GM21526 (cell line): ENCODE measurements at regions not wholly inside any gene's neighbourhood (a gene's known extent, or its start where the extent isn't known, plus 50 kb on each side); places are given as distances from the start of the nearest gene placed in this dataset.

Experiments used
- ATAC-seq: cut with Tn5 transposase; IDR thresholded peaks from one replicate; pipeline ENCODE4 v1.9.1; 2021; ENCODE audit warnings: moderate library complexity; ENCODE audit not compliant: unreplicated experiment, low FRiP score

DNA sequence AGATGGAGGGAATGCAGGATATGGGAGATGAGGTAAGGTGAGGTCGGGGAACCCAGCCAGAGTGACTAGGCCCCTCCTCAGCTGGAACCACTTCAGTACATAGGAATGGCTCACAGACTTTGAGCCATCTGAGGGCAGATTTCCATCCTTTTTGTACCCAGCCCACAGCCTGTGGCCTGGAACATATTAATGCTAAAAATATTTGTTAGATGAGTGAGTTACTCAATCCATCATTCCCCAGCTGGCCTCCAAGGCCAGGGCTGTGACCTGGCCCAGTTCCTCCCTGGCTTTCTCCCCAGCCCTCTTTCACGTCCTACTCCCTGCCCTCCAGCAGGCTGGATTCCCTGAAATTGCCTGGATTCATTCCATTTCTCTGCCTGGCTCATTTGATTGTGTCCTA is 57.2 kb upstream of the PRDM11 start:
- ATAC-seq, result no peak

DNA sequence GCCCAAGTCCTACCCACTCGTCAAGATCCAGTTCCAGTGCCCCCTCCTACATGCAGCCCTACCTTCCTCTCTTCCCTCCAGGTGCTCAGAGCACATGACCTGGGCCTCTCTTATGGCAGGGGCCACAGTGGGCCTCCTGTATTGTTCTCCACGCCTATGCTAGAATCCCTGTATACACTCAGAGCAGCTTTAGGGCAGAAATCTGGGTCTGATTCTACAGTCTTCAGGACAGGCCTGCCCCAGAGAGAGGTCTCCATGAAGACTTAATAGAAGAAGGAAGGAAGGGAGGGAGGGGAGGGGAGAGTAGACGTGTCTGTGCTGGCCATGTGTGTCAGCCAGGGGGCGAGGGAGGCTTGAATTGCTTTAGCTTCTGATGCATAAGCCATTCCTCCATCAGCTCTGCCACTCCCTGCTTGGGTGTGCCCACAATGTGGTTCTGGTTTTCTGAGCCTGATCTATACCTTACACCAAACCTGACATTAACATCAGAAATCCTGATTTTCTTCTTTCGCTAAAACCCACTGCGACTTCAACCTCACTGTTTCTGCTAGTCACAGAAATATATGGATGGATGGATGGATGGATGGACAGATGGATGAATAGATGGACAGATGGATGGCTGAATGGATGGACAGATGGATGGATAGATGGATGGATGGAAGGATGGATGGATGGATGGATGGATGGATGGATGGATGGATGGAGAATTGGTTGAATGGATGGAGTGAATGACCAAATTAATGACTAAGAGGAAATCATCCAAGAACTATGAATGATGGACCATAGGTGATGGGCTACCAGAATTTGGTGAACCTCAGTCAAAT is 56.6 kb upstream of the PRDM11 start:
- ATAC-seq, result no peak

DNA sequence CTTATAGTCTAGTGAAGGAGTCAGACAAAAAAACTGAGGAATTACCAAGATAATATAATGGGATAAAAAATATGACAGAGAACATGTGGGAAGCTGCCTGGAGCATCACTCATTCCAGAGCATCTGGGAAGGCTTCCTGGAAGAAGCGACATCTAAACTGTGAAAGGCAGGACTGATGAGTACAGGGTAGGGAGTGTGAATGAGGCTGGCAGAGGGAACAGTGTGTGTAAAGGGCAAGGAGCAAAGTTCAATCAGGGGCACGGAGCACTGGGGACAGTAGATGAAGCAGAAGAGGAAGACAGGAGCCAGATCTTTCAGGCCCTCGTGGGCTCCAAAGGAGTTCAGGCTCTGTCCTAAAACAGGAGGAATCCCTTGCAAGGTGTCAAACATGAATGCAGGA is 55.8 kb upstream of the PRDM11 start:
- ATAC-seq, result no peak

DNA sequence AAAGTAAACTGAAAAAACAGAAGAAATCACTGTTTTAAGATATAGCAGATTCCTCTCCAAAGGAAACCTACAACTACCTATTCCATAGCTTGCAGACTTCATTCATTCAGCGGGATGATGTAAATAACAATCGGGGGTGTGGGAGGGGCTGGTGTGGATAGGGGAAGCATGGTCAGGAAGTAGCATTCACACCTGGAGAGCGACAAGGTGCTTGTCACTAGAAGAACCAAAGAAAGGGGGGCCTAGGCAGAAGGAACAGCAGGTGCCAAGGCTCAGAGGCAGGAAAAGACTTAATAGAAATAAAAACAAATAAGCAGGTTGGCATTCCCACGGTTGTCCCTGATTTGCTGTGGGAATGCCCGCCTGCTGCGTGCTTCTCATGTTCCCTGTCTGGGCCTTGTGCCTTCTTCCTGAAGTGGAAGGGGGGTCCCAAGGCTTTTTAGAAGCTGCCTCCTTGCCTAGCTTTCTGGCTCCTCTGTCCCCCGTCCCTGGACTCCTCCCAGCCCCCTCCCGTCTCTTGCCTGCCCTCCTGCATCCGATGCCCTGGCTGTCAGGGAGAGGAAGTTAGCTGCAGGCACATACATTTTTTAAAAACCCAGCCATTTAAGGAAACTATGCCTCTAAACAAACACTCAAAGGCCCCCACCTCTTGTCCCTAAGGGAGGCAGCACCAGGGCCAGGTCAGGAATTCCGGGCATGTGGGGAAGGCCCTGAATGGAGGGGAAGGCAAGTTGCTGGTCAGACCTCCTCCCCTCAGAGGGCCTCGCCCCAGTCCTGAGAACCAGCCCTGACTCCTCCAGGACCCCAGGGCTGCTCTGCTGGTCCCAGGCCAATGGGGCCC is 54.7 kb upstream of the PRDM11 start:
- ATAC-seq, result no peak

DNA sequence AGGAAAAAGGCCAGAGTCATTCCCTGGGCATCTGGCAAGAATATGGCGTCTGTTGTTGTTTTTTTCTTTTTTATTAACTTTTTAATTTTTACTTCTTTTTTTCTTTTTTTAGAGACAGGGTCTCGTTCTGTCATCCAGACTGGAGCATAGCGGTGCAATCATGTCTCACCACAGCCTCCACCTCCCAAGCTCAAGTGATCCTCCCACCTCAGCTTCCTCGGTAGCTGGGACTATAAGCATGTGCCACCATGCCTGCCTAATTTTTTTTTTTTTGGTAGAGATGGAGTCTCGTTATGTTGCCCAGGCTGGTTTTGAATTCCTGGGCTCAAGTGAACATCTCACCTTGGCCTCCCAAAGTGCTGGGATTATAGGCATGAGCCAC is 54.0 kb upstream of the PRDM11 start:
- ATAC-seq, result no peak

DNA sequence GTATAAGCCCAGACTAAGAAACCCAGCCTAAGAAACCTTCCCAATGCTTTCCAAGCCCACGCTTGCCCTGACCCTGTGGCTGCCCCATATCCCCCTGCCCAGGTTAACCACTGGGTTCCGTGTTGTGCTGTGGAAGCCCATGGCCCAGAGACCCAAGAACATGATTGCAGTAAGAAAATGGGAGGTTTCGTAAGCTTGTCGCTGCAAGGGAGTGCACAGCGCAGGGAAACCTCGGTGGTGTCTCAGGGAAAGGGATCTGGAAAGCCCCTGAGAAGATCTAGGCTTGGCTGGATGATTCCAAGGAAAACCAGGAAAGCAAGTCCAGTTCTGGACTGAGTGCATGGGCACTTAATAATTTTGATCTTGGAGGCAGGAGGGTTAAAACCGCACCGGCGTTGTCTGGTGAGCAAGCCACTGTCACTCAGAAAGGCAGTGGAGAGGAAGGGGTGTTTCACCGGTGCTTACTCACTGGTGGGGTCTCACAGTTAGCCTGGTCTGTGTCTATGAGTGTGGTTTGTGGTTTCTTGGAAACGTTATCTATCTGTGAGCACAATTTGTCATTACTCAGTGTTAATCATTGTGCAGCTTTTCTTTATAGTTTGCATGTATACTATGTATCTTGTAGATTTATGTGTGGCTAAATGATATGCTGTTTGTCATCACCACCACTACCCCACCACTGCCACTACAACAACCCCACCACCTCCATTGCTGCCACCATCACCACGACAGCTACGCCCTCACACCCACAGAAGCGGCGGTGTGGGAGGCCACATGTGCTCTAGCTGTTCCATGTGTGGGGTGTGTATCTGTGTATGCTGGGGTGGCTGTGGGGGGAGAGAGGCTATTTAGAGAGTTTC is 53.3 kb upstream of the PRDM11 start:
- no peak for ATAC-seq

DNA sequence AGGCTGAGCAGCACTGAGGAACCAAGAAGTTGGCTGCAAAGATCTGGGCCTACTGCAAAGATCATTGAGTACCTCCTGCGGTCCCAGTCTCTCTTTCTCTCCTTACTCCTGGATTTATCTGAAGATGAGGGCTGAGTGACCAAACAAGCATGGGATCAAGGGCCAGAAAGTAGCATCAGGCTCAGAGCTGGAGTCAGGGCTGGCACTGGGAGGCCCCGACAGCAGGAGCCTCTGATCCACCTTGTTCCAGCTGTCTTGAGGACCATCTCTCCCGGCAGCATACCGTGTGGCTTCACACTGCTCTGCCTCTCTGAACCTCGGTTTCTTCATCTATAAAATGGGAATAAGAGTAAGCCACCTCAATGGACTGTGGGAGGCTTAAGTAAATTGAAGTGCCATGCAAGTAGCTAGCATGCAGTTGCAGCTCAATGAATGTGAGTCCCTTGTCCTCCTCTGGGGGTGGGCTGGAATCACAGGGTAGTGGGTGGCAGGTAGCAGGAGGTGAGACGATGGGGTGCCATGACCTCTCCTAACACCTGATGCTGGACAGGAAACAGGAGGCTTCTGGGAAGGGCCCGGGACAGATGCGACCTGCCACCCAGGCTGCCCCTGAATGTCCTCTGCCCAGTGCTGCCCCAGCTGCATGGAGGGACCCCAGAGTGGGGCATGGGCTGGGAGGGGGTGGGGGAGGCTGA is 52.5 kb upstream of the PRDM11 start:
- no peak for ATAC-seq

DNA sequence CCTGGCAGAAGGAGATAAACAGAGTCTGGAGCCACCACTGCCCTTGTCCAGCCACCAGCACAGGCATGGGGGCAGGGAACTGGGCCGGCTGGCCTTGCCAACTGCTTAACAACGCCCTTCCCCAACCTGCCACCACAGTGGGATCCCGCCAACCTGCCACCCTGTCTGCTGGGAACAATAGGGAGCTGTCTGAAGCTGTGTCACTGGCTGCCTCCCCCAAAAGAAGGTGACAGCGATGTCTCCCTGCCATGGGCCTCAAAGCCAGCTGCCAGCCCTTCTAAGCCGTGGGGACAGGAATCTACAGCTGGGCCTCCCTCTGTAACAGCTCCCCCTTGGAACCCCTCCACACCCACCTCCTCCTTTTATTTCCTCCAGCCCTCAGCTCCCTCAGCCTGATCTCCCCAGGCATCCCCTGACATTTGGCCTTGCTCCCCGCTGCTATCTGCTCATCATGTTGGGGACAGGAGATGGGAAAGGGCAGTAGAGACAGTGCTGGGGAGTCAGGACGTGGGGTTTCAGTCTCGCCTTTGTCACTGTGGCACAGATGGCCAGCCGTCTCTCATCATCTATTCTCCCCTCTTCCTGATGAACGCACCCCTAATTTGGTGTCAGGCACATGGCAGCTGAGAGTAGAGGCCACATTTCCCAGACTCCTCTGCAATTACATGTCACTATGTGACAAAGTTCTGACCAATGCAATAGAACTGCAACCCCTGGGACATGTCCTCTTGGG is 51.3 kb upstream of the PRDM11 start:
- no peak for ATAC-seq

DNA sequence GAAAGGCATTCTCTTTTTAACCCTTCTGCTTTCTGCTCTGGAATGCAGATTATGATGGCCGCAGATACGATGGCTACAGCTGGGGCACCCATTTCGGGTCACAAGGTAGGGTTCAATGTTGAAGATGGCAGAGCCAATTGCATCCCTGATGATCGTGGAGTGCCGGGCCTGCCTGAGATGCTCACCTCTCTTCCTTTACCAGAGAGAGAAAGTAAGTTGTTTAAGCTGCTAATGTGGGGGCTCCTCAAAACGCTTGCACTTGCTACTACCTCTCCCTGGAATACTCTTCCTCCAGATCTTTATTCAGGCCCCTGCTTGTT is 50.8 kb upstream of the PRDM11 start:
- no peak for ATAC-seq

DNA sequence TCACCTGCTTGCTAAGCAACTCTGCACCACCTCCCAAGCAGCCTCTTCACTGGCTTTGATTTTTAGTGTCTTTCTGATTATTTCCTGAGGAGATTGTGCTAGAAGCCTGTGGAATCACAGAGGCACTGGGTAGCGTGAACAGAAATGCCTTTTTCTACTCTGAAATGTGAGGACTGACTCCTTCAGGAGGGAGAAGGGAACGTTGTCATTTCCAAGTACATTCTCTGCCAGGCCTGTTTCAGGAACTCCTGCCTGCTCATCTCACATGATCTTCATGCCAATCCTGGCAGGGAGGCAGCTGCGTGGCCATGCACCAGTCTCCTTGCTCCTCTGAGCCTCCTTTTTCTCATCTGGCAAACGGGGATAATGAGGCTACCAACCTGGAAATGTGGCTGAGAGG is 49.8 kb upstream of the PRDM11 start:
- ATAC-seq, result no peak
